Dermis microvascular lymphatic vessel endothelial cell (primary cell): ENCODE measurements at regions not wholly inside any gene's neighbourhood (a gene's known extent, or its start where the extent isn't known, plus 50 kb on each side); places are given as distances from the start of the nearest gene placed in this dataset.

Source experiments
- DNase-seq, 2 donors: peaks; one replicate each; pipeline versions ENCODE4 v3.0.0 to v3.0.0-alpha.2; 2010; ENCODE audit warnings: low read depth in 2 of 2

DNA sequence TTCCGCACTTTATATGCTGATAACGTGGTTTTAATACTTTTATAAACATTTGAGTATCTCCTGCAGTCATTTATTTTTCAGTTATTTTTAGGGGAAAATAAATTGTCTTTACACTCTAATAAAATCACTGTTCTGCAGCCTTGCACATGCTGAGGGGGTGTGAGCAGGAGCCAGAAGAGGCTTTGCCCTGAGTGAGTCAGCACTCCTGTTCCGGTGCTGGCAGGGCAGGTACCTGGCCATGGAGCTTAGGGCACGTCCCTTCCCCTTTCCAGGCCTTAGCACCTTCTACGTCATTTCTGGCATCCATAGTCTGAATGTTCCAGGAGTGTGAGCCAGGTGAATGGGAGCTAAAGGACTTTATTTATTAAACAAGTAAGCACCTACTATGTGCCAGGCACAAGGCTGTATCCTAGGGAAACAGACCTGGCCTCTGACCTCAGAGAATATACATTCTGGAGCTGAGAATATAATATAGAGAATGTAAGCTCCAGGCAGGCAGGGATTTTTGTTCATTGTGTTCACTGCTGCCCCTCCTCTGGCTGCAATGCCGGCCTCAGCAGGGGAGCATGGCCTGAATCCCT, 402.9 kb downstream of the PTPRU start:
- DNase-seq, result no peak

DNA sequence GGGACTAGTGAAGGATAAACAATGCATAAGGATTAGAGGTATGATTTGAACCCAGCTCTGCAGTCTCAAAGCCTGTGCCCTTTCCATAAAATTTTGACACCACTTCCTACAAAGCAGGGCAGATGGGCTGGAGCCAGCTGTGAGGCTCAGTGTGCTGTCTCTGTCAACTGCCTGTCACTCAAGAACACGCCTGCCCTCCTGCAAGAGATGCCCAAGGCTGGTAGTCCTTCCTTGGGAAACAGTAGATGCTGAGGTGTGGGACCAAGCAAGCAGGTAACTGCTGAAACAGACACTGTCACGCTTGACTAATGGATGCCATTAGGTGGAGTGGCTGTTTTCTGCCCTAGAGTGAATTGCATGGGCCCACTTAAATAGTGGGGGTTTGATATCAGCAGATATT, 402.0 kb downstream of the PTPRU start:
- DNase-seq, result no peak

DNA sequence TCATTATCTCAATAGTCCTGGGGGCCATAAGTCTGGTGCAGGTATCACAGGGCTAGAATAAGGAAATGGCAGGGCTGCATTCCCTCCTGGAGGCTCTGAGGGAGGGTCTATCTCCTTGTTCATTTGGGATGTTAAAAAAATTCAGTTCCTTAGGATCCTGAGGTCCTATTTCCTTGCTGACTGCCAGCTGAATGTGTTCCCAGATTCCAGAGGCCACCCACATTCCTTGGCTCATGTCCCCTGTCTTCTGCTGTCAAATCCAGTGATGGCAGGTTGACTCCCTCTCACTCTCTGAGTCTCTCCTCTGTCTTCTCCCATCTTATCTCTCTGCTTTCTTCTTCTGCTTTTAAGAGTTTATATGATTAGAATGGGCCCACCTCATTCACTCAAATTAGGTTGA, 400.6 kb downstream of the PTPRU start:
- no peak for DNase-seq

DNA sequence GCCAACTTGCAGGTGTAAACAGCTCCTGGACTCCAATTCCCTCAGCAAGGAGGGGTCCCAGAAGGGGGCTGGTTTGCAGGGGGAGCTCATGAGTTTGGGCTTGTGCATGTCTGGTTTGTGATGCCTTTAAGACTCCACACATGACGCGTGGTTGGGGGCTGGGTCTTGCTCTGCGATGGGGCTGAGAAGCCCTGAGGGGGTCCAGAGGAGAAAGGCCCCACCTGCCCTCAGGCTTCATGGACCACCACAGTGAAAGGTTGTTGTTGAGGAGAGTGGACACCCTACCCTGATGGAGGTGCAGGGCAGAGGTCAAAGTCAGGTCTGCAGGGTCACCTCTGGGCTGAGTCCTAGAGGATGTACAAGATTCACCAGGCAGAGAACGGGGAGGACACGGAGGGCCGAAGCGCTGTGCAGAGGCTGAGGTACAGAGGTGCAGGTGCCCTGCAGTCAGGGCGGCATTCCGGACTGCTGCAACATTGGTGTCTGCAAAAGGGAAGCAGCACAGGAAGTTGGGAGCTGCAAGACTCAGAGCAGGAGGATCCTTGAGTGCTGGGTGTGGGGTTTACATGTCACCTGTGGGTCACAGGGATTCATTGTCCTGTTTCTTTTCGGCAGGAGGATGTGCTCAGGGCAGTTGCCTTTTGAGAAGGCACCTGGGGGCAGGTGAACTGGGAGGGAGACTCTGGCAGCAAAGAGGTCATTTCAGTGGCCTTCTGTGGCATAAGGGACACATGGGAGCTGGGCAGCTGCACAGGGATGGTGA, 399.4 kb downstream of the PTPRU start:
- DNase-seq, result no peak

DNA sequence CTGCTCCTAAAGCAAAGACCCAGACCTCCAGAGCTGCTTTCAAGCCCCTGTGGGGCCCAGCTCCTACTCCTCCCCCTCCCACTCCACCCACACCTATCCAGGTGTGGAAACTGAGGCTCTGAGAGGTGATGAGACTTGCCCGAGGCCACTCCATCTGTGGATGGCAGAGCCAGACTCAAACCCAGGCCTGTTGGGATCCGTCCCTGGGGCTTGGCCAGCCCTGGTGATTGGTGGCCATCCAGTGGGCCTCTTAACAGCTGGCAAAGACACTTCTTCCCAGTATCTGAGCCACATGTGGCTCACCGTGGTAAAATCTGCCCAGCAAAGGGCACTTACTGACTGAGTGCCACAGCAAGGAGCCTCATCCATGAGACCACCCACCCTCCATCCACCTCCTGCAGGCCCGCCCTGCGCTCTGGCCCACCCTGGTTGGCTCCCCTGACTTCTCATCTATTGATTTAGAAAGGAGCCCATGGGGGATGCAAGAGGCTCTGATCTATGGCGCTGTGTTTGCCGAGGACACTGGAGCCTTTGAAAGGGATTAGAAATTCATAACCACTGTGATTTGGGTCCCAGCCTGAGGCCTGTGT, 398.5 kb downstream of the PTPRU start:
- no peak for DNase-seq

DNA sequence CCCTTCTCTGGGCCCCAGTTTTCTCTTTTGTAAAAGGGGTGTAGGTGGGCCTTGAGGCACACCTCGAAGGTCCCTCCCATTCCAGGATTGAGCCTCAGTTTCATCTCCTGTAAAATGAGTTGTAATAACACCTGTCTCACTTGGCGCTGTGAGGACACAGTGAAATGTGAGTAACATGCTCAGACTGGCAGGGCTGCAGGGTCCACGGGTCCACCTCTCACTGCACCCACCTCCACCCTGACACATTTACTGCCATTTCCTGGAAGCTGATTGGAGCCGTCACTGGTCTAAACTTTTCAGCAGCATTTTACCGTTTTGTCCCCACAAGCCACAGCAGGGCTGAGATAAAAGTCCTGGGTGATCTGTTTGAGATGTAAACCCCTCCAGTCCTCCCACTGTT, 398.0 kb downstream of the PTPRU start:
- DNase-seq, result no peak

DNA sequence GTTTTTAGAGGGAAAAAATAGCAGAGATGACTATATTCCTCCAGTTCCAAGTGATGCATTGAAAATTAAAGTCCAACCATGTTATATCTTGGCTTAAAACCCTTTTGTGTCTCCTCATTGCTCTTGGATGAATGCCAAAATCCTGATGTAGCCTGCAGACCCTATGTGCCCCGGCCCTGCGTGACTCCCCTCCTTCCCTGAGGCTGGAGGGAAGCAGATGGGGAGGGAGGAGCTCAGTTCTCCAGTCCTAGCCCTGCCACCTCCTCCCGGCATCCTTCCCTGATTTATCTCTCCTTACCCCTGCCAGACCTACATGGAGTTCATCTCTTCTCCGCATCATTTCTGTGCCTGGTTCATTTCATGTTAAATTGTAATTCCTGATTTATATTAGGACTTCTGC, 397.4 kb downstream of the PTPRU start:
- DNase-seq, result no peak

DNA sequence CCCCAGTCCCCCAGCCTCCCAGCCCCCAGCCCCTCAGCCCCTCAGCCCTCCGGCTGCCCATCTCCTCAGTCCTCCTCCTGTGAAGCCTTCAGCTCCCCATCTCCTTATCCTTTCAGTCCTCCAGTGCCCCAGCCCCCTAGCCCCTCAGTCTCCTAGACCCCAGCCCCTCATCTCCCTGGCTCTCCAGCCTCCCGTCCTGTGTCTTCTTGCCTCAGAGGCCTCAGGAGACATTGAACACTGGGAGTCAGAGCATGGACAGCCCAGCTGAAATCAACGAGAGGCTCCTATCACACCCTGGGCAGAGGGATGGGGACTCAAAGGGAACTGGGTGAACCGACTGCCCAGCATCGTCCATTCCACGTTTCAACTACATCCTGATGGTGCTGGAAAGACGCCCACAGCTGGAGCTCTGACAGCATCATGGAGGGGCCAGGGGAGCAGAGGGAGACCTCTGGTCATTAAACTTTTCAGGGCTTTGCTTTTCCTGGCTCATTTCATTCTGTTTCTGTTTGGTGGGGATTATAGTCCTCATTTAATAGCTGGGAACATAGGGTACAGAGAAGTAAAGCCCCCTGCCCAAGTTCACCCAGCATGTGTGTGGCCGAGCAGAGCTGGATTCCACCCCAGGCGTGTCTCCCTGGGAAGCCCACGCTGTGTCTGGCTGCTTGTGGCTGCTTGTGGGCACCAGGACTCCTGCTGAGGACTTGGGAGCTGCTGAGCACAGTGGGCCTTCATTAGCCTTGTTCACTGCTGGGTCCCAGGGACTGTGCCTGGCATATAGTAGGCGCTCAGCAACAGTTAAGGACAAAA, 396.7 kb downstream of the PTPRU start:
- no peak for DNase-seq

DNA sequence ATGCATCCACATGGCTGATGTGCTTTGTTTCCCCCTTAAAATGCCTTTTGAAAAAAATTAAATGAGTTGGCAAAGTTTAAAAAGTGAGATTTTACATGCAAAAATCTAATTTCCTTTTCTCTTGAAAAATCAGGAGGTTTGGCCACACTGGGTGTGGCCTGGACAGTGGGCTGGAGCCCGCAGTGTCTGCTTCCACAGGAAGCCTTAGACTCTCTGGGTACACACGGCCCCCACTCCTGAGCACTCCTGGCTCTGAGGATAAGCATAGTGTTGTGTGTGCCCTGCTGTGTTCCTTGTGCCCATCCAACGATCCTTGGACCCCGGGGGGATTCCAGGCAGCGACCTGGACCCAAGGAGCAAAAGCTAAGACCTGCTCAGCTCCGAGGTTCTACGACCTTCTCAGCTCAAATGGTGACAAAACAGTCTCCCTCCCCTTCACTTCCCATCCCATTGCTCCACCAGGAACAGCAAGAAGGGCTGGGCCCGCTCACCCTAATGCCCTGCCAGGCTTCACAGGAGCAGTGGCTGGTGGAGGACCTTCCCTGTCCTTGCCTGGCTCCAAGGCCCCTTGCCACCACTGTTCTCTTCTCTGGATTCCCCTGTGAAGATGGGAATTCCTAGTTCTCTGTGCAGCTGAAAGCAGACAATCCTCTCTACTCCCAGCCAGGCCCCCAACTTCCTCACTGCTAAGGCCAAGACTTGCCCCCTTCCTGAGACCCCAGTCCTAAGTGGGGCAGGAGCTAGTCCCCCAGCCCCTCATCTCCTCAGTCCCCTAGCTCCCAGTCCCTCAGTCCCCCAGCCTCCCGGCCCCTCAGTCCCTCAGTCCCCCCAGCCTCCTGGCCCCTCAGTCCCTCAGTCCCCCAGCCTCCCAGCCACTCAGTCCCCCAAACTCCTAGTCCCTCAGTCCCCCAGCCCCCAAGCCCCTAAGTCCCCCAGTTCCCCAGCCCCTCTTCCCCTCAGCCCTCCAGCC, 395.8 kb downstream of the PTPRU start:
- DNase-seq, result no peak

DNA sequence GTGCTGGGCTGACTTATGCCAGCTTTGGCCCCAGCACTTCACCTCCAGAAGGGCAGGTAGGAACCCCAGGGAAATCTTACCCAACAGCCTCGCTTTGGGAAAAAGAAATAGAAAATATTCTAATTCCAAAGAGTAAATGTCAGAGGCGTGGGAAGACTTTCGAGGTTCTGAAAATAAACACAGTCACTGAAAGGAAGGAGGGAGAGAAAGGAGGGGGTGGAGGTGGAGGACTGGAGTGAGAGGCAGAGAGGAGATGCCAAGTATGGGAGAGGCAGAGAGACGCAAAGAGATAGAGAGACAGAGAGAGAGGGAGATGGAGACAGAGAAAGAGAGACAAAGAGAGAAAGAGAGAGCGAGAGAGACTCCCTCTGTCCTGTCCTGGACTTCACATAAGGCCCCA, 395.0 kb downstream of the PTPRU start:
- no peak for DNase-seq

DNA sequence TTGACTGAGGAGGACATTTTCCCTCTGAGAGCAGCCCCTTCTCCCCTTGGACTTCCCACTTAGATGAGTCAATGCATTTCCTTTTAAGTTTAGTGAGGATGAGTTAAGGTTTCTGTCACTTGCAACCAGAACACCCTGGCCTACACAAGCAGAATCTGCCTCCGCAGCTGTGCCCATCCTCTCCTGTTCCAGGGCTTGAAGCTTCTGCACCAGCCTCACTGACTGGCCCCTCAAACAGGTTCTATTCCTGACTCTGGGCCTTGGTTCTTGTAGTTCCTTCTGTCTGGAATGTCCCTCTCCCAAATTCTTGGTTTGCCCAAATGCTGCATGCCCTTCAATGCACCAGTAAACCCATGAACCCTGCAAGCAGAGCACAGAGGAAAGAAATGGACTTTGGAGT, 394.4 kb downstream of the PTPRU start:
- DNase-seq, result no peak

DNA sequence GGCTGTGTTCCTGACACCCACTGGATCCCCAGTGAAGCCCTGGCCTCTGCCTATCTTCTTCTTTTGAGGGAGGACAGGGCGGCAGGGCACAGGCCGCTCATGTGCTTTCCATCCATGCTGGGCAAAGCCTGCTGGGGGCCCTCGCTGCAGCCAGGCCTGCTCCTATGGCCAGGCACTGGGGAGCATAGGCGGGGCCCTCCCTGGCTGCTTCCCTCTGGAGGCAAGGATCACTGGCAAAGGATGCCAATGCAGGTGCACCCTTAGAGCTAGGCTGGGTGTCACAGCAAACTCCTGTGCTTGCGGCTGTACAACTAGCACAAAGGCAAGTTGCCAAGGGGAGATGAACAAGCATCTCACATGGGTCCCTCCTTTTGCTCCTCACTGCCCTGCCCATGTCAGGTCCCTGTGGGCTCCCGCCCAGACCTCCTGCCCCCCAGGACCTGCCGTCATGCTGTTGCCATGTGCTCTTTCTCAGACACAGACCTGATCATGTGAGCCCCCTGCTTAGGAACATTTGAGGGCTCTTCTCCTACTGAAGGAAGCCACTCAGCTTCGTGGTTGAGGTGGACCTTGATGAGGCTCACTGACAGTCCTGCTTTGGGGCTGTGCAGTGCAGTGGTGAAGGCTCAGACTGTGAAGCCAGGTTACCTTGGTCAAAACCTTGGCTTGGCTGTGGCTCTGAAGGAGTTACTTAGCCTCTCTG, 393.6 kb downstream of the PTPRU start:
- DNase-seq, result no peak

DNA sequence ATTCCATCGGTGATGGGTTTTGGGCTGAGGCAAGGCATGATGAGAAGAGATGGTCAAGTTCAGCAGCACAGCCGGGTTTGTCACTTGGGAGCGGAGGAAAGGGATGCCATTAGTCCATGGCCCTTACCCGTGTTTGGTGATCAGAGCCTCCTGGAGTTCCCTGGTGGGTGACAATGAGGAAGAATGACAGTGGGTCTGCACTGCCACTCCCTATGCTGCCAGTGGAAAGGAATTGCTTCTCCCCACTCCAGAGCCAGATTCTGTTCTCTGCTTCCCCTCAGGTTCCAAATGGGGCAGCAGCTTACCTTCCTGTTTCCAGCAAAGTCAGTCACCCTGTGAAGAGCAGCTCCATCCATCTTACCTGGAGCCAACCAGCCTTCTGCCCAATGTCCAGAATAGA, 393.1 kb downstream of the PTPRU start:
- no peak for DNase-seq

DNA sequence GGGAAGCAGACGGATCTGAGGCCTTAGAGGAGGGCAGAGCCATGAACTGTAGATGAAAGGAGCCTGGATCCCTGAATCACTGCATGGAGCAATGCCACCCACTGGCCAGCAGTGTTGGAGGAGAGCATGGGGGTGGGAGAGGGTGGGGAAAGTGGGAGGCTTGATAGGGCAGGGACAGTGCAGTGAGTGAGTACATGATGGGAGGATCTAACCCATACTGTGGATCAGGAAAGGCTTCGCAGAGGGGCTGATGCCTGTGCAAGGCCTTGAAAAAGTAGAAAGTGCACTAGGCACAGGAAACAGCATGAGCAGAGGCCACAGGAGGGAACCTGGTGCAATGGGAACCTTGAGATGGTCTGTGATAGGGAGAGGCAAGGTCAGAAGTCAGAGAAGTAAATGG, 391.9 kb downstream of the PTPRU start:
- DNase-seq, result no peak

DNA sequence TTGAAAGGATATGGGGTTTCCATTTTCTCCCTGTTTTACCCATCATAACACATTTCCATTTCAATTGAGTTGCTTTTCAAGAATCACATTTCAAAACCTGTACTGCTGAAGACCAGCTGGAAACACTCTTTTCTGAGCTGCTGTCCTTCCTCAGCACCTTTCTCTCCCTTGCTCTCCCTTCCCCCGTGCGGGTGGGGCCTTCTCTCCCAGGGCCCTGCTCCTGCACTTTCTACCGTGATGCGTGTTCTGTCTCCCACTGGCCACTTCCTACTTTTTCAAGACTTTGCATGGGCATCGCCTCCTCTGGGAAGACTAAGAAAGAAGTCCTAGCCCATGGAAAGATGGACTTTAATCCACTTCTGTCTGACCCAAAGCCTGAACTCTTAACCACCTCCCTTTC, 390.4 kb downstream of the PTPRU start:
- DNase-seq, result no peak

DNA sequence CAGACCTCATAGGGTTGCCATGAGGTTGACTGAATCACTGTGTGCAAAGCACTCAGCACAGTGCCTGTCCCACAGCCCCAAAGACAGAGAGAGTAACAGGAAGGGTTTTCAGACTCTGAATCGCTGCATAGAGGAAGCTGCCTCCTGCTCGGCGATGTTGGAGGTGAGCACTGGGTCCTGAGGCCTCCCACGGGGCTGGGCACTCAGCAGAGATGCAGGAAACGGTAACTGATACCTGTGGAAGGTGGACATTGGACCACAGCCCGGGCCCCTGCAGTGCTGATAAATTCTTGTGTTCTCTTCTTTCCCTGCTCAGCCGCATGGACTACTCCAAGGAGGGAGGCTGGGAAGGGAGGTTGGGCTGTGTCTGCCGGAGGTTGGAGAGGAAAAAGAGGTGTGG, 389.7 kb downstream of the PTPRU start:
- DNase-seq, result no peak

DNA sequence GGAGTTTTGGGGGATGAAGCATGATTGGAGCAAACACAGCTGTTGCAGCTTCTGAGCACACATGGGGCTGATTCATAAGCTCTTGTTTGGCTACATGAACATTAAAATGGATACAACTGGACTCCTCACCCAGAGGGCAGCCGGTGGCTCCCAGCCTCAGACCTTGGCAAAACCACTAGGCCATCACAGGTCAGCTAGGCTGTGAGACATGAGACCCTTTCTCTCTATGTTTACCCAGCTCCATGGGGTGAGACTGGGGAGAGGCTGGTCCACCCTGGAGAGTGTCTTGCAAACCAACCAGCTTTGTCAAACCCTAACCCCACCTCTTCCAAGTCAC, 388.7 kb downstream of the PTPRU start:
- no peak for DNase-seq

DNA sequence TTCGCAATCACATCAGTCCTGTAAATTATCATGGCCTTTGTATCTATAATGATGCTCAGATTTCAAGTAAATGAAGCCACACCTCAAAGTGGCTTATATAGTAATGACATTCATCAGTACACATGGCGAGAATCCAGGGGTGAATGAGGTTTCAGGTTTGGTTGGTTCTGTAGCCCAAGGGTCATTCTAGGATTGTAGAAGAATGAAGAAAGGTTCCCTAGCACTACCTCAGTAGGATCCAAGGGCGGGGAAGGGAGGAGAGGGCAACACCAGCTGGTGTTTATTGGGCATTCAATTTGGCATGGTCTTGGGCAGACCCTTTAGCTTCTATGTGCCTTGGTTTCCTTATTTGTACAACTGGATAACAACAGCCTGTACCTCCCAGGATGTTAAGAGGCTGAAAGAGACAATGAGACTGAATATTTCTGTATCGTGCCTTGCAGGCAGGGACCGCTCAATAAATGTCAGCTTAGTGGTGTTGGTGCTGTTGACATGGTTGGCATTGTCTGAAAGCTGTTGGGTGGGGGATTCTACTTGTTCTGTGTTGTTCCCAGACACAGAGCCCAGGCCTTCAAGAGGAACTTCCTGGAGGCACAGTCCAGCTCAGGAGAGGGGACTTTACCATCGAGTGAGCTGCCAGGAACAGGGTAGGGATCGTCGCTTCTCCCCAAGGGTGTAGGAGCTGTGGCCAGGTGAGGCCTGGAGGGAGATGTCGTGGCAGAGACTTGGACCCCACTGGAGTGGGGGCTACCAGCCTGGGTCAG, 388.2 kb downstream of the PTPRU start:
- no peak for DNase-seq

DNA sequence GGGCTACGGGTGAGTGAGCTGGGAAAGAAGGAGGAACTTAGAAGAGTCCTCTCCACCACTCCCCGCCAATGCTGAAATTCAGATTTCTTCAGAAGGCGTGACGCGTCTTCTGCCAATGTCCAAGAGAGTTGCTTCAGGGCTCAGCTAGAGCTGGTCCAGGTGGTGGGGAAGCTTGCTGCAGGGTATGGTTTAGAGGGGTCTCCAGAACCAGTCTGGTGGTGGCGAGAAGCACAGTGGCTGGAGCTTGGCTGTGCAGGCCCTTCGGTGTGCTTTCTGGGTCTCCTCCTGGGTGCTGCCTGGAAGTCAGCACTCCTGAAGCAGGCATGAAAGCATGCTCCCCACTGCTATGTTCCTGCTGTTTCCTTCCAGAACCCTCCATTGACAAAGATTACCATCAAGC, 387.2 kb downstream of the PTPRU start:
- no peak for DNase-seq

DNA sequence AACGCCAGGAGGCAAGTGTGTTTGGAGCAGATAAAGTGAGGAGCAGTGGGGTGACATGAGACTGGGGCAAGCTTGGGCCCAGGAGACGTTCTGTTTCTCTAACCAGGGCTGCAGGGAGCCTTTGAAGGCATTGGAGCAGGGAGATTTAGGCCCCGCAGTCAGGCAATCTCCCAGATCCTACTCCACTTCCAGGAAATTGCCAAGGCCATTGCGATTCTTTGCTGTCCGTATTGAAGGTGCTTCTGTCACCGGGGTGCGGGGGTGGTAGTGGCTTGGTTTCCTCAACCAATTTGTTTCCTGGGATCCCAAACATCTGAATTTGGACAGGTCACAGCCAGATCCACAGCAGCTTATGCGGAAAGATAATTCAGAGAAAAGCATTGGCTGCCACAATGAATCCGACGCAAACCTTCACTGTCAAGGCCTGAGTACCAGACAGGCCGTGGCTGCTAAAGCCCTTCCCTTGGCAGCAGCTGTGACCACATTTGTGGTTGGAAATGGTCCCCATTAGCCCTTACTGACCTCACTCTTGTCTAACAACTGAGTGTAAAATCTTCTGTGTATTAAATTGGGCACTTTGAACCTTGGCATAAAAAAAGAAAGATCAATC, 385.6 kb downstream of the PTPRU start:
- DNase-seq, result no peak
